Fibroblast of pulmonary artery (primary cell): ENCODE measurements at regions not wholly inside any gene's neighbourhood (a gene's known extent, or its start where the extent isn't known, plus 50 kb on each side); places are given as distances from the start of the nearest gene placed in this dataset.

Experiments used
- DNase-seq: peaks from one replicate; pipeline ENCODE4 v3.0.0-alpha.2; 2010; ENCODE audit warnings: low read depth
- H3K4me3 ChIP-seq: replicated peaks from 2 replicates; pipeline ENCODE4 v1.5.1; 2011; ENCODE audit warnings: low read depth, mild to moderate bottlenecking, control low read depth, low read length, moderate library complexity
- TF ChIP-seq, protein P1 (sequence below): IDR thresholded peaks from 2 replicates; pipeline ENCODE4 v1.5.1; 2011; ENCODE audit warnings: mild to moderate bottlenecking, control low read depth, low read length, inconsistent platforms; ENCODE audit errors: missing control alignments

DNA sequence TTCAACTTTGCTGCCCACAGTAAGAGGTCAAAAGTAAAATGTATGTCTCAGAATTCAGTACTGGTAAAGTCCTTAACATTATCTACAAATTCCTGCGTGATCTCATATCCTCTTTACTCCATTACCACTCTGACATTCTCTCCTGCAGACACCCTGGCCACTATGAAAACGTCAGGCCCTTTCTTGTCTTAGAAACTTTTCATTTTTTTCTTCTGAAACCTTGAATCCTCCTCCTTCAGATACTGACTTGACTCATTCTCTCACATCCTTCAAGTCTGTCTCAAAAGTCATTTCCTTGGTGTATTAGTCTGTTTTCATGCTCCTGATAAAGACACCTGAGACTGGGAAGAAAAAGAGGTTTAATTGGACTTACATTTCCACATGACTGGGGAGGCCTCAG is 262.3 kb downstream of the POU4F1 start:
- DNase-seq, result peak; percentile 16
- no peak overlapping the region for H3K4me3 ChIP-seq
- TF ChIP-seq, protein P1, sequence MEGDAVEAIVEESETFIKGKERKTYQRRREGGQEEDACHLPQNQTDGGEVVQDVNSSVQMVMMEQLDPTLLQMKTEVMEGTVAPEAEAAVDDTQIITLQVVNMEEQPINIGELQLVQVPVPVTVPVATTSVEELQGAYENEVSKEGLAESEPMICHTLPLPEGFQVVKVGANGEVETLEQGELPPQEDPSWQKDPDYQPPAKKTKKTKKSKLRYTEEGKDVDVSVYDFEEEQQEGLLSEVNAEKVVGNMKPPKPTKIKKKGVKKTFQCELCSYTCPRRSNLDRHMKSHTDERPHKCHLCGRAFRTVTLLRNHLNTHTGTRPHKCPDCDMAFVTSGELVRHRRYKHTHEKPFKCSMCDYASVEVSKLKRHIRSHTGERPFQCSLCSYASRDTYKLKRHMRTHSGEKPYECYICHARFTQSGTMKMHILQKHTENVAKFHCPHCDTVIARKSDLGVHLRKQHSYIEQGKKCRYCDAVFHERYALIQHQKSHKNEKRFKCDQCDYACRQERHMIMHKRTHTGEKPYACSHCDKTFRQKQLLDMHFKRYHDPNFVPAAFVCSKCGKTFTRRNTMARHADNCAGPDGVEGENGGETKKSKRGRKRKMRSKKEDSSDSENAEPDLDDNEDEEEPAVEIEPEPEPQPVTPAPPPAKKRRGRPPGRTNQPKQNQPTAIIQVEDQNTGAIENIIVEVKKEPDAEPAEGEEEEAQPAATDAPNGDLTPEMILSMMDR, result no peak

DNA sequence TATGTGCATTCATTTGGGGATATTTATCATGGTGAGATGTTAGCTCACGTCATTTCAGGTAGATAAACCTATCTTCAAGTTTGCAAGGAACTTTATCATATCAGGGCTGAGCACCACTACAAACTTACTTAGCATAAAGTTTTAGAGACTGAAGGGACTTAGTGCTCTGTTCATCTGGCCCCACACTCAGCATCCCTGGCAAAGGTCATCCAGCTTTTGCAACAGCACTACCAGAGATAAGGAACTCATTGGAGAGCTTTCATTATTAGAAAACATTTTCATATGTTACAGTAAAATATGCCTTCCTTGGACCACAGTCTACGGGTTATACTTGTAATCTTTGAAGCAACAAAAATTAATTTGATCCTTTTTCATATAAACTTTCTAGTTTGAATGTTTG is 263.4 kb downstream of the POU4F1 start:
- no peak overlapping the region for H3K4me3 ChIP-seq
- TF ChIP-seq, protein P1, result no peak
- DNase-seq, result no peak

DNA sequence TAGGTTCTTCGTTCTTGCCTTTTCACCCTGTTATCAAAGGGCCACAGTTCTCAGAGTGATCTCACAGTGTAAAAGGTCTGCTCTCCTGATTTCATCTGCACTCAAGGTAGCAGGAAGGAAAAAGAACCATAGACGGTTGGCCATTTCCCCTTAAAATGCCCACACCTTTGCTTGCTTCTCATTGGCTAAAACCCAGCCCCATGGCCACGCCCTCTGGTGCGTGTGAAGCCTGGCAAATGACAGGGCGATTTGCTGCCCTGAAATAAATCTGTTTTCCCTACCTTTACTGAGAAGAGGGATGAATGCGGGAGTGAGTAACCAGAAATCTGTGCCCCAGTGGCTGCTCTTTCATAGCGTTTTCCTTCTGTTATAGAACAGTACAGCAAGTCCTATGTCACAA is 269.3 kb downstream of the POU4F1 start:
- no peak overlapping the region for H3K4me3 ChIP-seq
- TF ChIP-seq, protein P1, result no peak
- no peak for DNase-seq

DNA sequence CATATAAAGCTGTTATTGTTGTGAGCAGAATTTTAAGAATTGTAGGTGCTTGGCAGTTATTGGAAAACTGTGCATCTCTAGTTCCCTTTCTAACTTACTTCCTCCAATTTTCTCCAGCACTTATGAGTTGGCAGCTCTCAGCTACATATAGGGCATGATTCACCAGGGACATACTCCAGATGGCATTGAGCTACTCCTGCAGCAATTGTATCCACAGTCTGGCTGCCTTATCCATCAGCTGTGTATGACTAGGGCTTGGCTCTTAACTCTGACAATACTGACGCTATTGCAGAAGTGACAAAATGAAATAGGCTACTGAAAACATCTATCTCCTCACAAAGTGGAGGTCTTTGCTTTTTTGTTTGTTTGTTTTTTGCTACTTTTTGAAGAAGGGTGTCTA is 276.7 kb downstream of the POU4F1 start:
- TF ChIP-seq, protein P1, result no peak
- H3K4me3 ChIP-seq, result no peak overlapping the region
- peak; percentile 23 for DNase-seq

DNA sequence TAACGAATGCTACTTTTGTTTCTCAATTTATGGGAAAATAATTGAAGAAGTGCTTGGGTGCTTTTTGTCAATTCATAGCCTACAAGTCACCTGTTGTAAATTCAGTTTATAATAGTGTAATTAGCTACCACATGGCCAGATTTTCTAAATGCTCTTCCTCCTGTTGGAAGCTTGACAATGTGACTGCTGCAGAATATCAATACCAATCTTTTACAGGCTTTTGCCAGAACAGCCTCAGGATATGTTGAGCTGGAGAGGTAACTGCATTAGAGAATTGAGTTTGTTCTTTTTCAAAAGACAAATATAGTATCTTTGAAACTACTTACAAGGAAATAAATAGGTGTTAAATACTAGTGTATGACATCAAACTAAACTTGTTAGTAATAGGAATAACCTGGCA is 277.8 kb downstream of the POU4F1 start:
- TF ChIP-seq, protein P1, result no peak
- H3K4me3 ChIP-seq, result no peak overlapping the region
- DNase-seq, result no peak

DNA sequence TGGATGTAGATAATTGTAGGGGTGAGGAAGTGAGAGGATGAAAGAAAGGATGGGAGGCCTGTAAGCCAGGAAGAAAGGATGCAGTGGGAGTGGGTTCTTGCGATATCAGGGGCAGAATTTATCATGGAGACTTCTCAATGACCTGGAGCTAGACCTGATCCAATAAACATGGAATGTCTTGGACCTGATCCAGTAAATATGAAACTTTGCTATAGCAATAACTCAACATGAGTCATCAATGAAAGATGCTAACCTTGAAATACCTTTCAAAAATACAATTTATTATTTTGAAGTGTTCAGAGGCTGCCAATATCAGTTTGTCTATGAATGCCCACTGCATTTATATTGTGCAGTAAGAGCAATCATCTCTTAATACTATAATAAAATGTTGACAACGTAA is 279.5 kb downstream of the POU4F1 start:
- peak; percentile 23 for DNase-seq
- TF ChIP-seq, protein P1, result no peak
- H3K4me3 ChIP-seq, result no peak overlapping the region

DNA sequence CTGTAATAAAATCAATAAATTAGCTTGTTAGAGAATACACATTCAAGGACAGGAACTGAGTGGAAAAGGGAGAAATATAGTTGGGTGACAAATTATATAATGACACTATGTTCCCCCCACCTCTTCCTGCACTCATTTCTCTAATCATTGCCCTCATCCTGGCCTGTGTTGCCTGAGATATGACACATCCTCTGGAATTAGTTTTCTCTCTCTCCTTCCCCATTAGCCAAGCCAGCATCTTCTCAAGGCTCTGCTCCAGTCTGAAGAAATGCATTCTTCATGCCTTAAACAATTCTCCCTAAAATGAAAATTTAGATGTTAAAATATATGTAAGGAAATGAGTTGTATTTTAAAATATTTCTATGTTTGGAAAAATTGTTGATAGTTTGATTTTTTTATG is 280.3 kb downstream of the POU4F1 start:
- H3K4me3 ChIP-seq, result no peak overlapping the region
- TF ChIP-seq, protein P1, result no peak
- DNase-seq, result no peak
